Rectal smooth muscle tissue (tissue), 1 donor: ENCODE measurements at regions not wholly inside any gene's neighbourhood (a gene's known extent, or its start where the extent isn't known, plus 50 kb on each side); places are given as distances from the start of the nearest gene placed in this dataset.

Experiments used
- H3K27ac ChIP-seq: one replicate; pipeline ENCODE4 v1.7.0; 2013; ENCODE audit warnings: low read depth, low read length, inconsistent platforms
- H3K27me3 ChIP-seq: one replicate; pipeline ENCODE4 v1.7.0; 2013; ENCODE audit warnings: low read length; ENCODE audit not compliant: control insufficient read depth, insufficient read depth
- H3K36me3 ChIP-seq: one replicate; pipeline ENCODE4 v1.7.0; 2013; ENCODE audit warnings: low read length; ENCODE audit not compliant: control insufficient read depth, insufficient read depth
- H3K4me1 ChIP-seq: one replicate; pipeline ENCODE4 v1.7.0; 2013; ENCODE audit warnings: low read length; ENCODE audit not compliant: control insufficient read depth, insufficient read depth
- H3K4me3 ChIP-seq: one replicate; pipeline ENCODE4 v1.7.0; 2013; ENCODE audit warnings: low read length
- H3K9ac ChIP-seq: one replicate; pipeline ENCODE4 v1.7.0; 2013; ENCODE audit warnings: low read length

DNA sequence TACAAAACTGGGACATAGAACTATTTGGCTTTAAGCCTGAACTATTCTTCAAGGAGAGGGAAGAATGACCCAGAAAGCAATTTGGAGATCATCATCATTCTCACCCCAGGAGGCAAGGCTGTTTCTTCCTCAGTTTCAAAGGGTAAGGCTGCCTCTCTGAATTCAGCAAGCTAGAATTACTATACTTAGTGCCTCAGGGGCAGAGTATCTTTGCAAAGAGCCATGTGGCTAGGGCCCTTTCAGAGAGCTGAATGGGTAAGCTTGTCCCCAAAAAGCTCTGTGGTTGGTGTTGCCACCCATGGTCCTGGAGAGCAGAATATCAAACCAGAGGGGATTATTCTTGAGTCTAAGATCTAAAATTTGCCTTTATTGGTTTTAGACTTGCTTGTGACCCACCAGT is 720.3 kb upstream of the ARPP21 start:
- no peak overlapping the region for H3K27ac ChIP-seq
- H3K4me3 ChIP-seq: no peak overlapping the region
- H3K27me3 ChIP-seq: no peaks in the 10 kb centered on the region
- no peak overlapping the region for H3K9ac ChIP-seq
- no peaks in the 10 kb centered on the region for H3K4me1 ChIP-seq
- H3K36me3 ChIP-seq: no peaks in the 10 kb centered on the region

DNA sequence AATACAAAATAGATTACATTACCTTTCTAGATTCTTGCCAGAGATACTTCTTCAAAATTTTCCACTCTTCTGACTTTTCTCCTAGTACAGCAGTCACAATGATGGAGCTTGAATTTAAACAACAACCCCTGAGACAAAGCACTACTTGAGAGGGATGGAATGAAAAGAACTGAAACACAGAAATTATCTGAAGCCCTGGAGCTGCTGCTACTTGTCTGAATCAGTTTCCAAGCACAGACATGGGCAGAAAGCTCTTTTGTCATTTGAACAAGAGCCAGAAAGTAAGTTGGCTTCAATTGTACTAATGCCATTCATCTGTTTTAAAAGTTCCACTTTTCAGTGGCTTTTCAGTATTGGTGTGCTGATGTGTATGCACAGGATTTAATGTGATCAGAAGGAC is 718.5 kb upstream of the ARPP21 start:
- H3K36me3 ChIP-seq: no peaks in the 10 kb centered on the region
- no peak overlapping the region for H3K27ac ChIP-seq
- H3K4me3 ChIP-seq: no peak overlapping the region
- no peaks in the 10 kb centered on the region for H3K27me3 ChIP-seq
- no peak overlapping the region for H3K9ac ChIP-seq
- H3K4me1 ChIP-seq: no peaks in the 10 kb centered on the region

GRCh38 chr3:34924961-34925360 is 714.4 kb upstream of the ARPP21 start:
- no peaks in the 10 kb centered on the region for H3K27me3 ChIP-seq

DNA sequence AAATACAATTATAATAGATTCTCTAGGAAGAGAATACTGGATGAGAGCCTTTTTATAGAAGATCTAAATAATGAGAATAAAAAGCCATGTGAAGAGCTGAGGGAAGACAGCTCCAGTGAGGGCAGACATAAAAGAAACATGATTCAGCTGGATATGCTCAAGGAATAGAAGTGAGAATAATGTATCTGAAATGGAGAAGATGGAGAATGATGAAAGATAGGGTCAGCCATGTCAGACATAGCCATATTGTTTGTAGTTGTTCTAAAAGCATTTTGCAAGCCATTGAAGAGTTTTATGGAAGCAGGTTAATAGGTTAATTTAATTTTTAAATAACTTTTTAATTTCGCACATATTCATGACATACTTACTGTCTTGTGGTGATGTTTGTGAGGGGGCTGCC is 713.5 kb upstream of the ARPP21 start:
- no peaks in the 10 kb centered on the region for H3K4me1 ChIP-seq
- H3K36me3 ChIP-seq: no peaks in the 10 kb centered on the region
- H3K9ac ChIP-seq: no peak overlapping the region
- H3K27ac ChIP-seq: no peak overlapping the region
- H3K4me3 ChIP-seq: no peak overlapping the region
- no peaks in the 10 kb centered on the region for H3K27me3 ChIP-seq

More at GRCh38 chr3:34924961-34925360, 714.4 kb upstream of the ARPP21 start:
- H3K4me3 ChIP-seq: no peak overlapping the region
- no peaks in the 10 kb centered on the region for H3K36me3 ChIP-seq
- no peak overlapping the region for H3K9ac ChIP-seq
- H3K27ac ChIP-seq: no peak overlapping the region
- H3K4me1 ChIP-seq: no peaks in the 10 kb centered on the region

DNA sequence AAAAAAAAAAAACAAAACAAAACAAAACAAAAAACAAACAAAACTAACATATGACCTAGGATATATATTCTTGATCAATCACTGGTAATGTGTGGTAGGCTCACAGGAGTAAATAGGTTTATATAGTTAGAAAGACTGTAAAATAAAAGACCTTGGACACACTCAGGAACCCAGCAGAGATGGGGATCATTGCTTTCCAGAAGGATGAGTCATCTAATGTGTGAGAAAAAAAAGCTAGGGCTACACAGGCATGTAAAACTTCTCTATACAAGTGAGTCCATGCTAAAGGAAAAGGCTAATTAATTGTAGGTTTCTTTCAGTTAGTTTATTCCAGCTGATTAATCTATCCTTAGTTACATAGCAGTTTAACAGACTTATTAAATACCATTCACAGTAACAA is 710.3 kb upstream of the ARPP21 start:
- Histone ChIP-seq H3K27ac (no peak overlapping the region), H3K4me3 (no peak overlapping the region), H3K9ac (no peak overlapping the region)

GRCh38 chr3:34934660-34935059 is 704.7 kb upstream of the ARPP21 start:
- Histone ChIP-seq H3K4me1 (no peaks in the 10 kb centered on the region), H3K9ac (no peak overlapping the region), H3K4me3 (no peak overlapping the region), H3K27ac (no peak overlapping the region), H3K36me3 (no peaks in the 10 kb centered on the region), H3K27me3 (no peaks in the 10 kb centered on the region)

More for the DNA sequence above, 710.3 kb upstream of the ARPP21 start:
- Histone ChIP-seq H3K4me1 (no peaks in the 10 kb centered on the region), H3K27me3 (no peaks in the 10 kb centered on the region), H3K36me3 (no peaks in the 10 kb centered on the region)

DNA sequence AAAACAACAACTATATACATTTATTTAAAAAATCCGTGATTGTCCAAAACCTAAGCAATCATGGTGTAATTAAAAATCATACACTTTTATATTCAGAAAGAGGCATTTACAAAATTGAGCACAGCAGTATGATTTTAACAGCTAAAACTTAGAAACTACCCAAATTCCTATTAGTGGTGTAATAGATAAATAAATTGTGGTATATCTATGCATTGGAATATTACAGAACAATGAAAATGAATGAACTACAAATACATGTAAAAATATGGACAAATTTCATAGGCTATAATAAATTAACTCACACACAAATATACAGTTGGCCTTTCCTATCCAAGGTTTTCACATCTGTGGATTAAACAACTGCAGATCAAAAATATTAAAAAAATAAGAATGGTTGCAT is 700.5 kb upstream of the ARPP21 start:
- no peaks in the 10 kb centered on the region for H3K36me3 ChIP-seq
- H3K4me3 ChIP-seq: no peak overlapping the region
- no peaks in the 10 kb centered on the region for H3K27me3 ChIP-seq
- no peaks in the 10 kb centered on the region for H3K4me1 ChIP-seq
- no peak overlapping the region for H3K27ac ChIP-seq
- no peak overlapping the region for H3K9ac ChIP-seq

DNA sequence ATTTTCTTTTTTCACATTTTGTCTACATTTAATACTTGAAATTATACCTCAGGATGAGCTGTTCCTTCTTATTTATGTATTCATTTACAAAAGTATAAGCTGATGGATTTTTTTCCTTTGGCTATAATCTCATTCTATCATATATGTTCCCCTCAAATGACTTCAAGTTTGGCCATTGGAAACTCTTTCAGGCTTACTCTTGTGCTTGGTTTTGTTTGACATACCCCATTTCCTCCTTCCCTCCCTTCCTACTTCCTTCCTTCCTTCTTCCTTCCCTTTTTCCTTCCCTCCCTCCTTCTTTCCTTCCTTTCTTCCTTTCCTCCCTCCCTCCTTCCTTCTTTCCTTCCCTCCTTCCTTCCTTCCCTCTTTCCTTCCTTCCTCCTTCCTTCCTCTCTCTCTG is 697.1 kb upstream of the ARPP21 start:
- Histone ChIP-seq H3K27ac (no peak overlapping the region), H3K36me3 (no peaks in the 10 kb centered on the region), H3K4me3 (no peak overlapping the region), H3K27me3 (no peaks in the 10 kb centered on the region), H3K9ac (no peak overlapping the region), H3K4me1 (no peaks in the 10 kb centered on the region)

- Histone ChIP-seq H3K9ac (no peak overlapping the region), H3K4me1 (no peaks in the 10 kb centered on the region), H3K27ac (no peak overlapping the region), H3K27me3 (no peaks in the 10 kb centered on the region), H3K4me3 (no peak overlapping the region), H3K36me3 (no peaks in the 10 kb centered on the region)
Observed at GRCh38 chr3:34947834-34948233, 691.5 kb upstream of the ARPP21 start.

DNA sequence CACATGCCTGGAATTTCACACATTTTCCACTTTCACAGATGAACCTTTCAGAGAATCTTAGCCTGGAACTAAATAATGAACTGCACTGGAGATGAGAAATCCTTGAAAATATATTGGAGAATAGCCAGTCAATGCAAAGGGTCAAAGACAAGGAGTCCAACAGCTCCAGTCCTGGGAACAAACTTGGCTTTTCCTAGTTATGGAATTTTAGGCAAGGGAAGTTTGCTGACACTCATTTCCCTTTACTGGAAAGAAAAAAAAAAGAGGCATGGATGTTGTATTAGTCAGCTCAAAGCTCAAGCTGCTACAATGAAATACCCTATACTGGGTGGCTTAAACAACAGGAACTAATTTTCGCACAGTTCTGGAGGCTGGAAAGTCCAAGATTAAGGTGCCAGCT is 690.8 kb upstream of the ARPP21 start:
- no peak overlapping the region for H3K9ac ChIP-seq
- H3K36me3 ChIP-seq: no peaks in the 10 kb centered on the region
- no peaks in the 10 kb centered on the region for H3K4me1 ChIP-seq
- H3K4me3 ChIP-seq: no peak overlapping the region
- no peaks in the 10 kb centered on the region for H3K27me3 ChIP-seq
- H3K27ac ChIP-seq: no peak overlapping the region

DNA sequence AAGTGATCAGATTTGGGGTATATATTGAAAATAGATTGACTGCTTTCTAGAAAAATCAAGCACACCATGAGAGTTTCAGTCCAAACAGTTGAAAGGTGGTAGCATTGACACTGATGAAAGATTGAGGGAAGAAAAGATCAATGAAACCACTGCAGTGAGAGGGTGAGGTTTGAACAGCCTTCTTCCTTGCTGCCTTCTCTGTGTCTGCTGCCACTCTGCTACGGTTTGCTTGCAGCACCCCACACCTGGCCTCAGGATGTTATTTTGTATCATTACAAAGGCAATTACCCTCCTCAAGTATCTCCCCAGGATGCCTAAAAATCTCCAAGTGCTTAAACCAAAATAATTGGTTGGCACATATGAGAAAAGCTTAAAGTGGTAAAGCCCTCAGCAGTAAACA is 683.6 kb upstream of the ARPP21 start:
- H3K4me3 ChIP-seq: no peak overlapping the region
- H3K27me3 ChIP-seq: no peaks in the 10 kb centered on the region
- H3K27ac ChIP-seq: no peak overlapping the region
- no peaks in the 10 kb centered on the region for H3K4me1 ChIP-seq
- H3K9ac ChIP-seq: no peak overlapping the region
- no peaks in the 10 kb centered on the region for H3K36me3 ChIP-seq

DNA sequence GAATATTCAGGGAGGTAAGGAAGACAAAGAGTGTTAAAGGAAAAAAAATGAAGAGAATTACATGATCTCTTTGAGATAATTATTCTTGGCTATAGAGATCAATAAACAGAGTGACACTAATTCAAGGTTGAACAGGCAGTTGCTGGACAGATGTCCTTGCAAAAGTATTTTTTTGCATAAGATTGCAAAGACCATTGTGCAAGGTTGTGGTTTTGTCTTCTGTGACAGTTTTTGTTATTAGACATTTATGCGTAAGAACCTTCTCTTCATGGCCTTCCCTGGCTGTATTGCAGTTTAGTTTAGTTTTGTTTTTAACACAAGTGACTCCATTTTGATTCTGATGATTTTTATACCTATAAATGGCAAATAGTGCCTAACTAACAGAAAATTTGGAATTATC is 682.8 kb upstream of the ARPP21 start:
- Histone ChIP-seq H3K4me3 (no peak overlapping the region), H3K4me1 (no peaks in the 10 kb centered on the region), H3K27ac (no peak overlapping the region), H3K36me3 (no peaks in the 10 kb centered on the region), H3K9ac (no peak overlapping the region), H3K27me3 (no peaks in the 10 kb centered on the region)

DNA sequence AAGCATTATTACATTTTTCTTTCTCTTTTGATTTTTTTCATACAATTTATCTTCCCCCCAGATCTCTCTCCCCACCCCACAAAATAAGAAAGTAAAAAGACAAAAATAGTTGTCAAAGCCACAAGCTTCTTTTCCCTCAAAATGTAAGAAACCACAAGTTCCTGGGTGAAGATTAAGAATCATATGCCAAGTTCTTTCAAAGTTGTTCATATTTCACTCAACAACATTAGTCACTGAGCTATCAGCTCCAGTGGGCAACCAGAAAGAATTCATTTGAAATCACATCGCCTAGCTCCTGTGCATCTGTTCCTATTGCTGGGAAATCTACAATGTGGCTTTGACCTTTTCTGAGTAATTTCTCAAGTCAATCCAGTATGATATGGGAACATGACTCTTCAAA is 681.6 kb upstream of the ARPP21 start:
- Histone ChIP-seq H3K9ac (no peak overlapping the region), H3K36me3 (no peaks in the 10 kb centered on the region), H3K27ac (no peak overlapping the region)

DNA sequence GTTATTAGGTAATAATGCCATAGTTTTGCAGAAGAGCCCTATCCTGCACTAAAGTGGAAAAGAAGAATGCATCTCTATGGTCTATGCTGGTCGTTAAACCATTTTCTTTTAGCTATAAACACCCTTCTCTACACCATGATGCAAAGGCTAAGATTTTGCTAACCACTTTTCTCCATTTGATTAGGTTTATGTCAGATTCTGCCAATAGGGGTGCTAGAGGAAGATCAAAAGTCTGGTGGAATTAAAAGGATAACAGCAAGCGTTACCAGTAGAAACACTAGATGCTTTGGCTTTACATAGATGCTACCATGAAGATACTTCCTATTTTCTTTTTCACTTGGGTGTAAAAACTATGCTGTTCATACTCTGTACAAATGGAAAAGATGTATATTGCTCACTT is 669.8 kb upstream of the ARPP21 start:
- no peaks in the 10 kb centered on the region for H3K27me3 ChIP-seq
- no peak overlapping the region for H3K27ac ChIP-seq
- H3K4me1 ChIP-seq: no peaks in the 10 kb centered on the region
- H3K4me3 ChIP-seq: no peak overlapping the region
- no peak overlapping the region for H3K9ac ChIP-seq
- H3K36me3 ChIP-seq: no peaks in the 10 kb centered on the region

More for the DNA sequence above, 681.6 kb upstream of the ARPP21 start:
- Histone ChIP-seq H3K4me3 (no peak overlapping the region), H3K4me1 (no peaks in the 10 kb centered on the region), H3K27me3 (no peaks in the 10 kb centered on the region)
